ENCODE measurements at regions not wholly inside any gene's neighbourhood (a gene's known extent, or its start where the extent isn't known, plus 50 kb on each side); places are given as distances from the start of the nearest gene placed in this dataset.

- DNase-seq (ENCODE audit: low read depth in 2 of 2) = no peak
These were observed 419.6 kb upstream of the KIRREL3 start for GRCh38 chr11:127420139-127420538.

- no peak for DNase-seq (ENCODE audit: low read depth in 2 of 2)
These were observed 412.3 kb upstream of the KIRREL3 start for GRCh38 chr11:127412722-127413380.

- DNase-seq (ENCODE audit: low read depth in 2 of 2) = no peak
These were observed 411.7 kb upstream of the KIRREL3 start for GRCh38 chr11:127412234-127412633.

- DNase-seq (ENCODE audit: low read depth in 2 of 2) = no peak
These were observed 410.7 kb upstream of the KIRREL3 start for GRCh38 chr11:127411283-127411682.

GRCh38 chr11:127395034-127395433 lies 394.5 kb upstream of the KIRREL3 start:
- no peak for DNase-seq (ENCODE audit: low read depth in 2 of 2)

GRCh38 chr11:127393460-127393997 lies 393.0 kb upstream of the KIRREL3 start:
- no peak for DNase-seq (ENCODE audit: low read depth in 2 of 2)

- no peak for DNase-seq (ENCODE audit: low read depth in 2 of 2)
These were observed 392.0 kb upstream of the KIRREL3 start for GRCh38 chr11:127392575-127392974.

- no peak for DNase-seq (ENCODE audit: low read depth in 2 of 2)
These were observed 389.9 kb upstream of the KIRREL3 start for GRCh38 chr11:127390465-127390864.

- no peak for DNase-seq (ENCODE audit: low read depth in 2 of 2)
These were observed 384.5 kb upstream of the KIRREL3 start for GRCh38 chr11:127385071-127385470.

- no peak for DNase-seq (ENCODE audit: low read depth in 2 of 2)
These were observed 382.5 kb upstream of the KIRREL3 start for GRCh38 chr11:127383026-127383425.

GRCh38 chr11:127381247-127381646 lies 380.7 kb upstream of the KIRREL3 start:
- no peak for DNase-seq (ENCODE audit: low read depth in 2 of 2)

GRCh38 chr11:127379686-127380085 lies 379.1 kb upstream of the KIRREL3 start:
- DNase-seq (ENCODE audit: low read depth in 2 of 2) = no peak

- no peak for DNase-seq (ENCODE audit: low read depth in 2 of 2)
These were observed 375.7 kb upstream of the KIRREL3 start for GRCh38 chr11:127376301-127376700.

- no peak for DNase-seq (ENCODE audit: low read depth in 2 of 2)
These were observed 368.8 kb upstream of the KIRREL3 start for GRCh38 chr11:127369356-127369755.

GRCh38 chr11:127362754-127363308 lies 362.3 kb upstream of the KIRREL3 start:
- DNase-seq (ENCODE audit: low read depth in 2 of 2) = no peak

- no peak for DNase-seq (ENCODE audit: low read depth in 2 of 2)
These were observed 357.6 kb upstream of the KIRREL3 start for GRCh38 chr11:127358160-127358559.

- no peak for DNase-seq (ENCODE audit: low read depth in 2 of 2)
These were observed 349.9 kb upstream of the KIRREL3 start for GRCh38 chr11:127350476-127350875.

- DNase-seq (ENCODE audit: low read depth in 2 of 2) = no peak
These were observed 345.4 kb upstream of the KIRREL3 start for GRCh38 chr11:127345819-127346459.

- no peak for DNase-seq (ENCODE audit: low read depth in 2 of 2)
These were observed 339.9 kb upstream of the KIRREL3 start for GRCh38 chr11:127340438-127340837.

GRCh38 chr11:127339376-127339775 lies 338.8 kb upstream of the KIRREL3 start:
- no peak for DNase-seq (ENCODE audit: low read depth in 2 of 2)

GRCh38 chr11:127338380-127339259 lies 338.1 kb upstream of the KIRREL3 start:
- no peak for DNase-seq (ENCODE audit: low read depth in 2 of 2)

- no peak for DNase-seq (ENCODE audit: low read depth in 2 of 2)
These were observed 333.9 kb upstream of the KIRREL3 start for GRCh38 chr11:127334466-127334865.
